GM12892 (cell line): ENCODE measurements at regions not wholly inside any gene's neighbourhood (a gene's known extent, or its start where the extent isn't known, plus 50 kb on each side); places are given as distances from the start of the nearest gene placed in this dataset.
"Not testable (repeated sequence)": the region's sequence is repeated elsewhere in the genome, so short reads cannot be mapped to it uniquely, and the experiment has no call there.

Source experiments
- DNase-seq: peaks from one replicate; pipeline ENCODE4 v3.0.0; 2011; ENCODE audit not compliant: insufficient read length
- FAIRE-seq: peaks from 2 replicates; lab custom pipeline; 2011; peaks lifted over from hg19 to GRCh38; lab: Jason Lieb, UNC
- POLR2A ChIP-seq: IDR thresholded peaks from 2 replicates; pipeline ENCODE4 v1.6.1; 2011; ENCODE audit warnings: low read depth, low read length, control low read depth
- POLR2AphosphoS5 ChIP-seq: IDR thresholded peaks from 2 replicates; pipeline ENCODE4 v1.6.1; 2011; ENCODE audit warnings: low read depth, low read length, control low read depth
- TAF1 ChIP-seq: IDR thresholded peaks from 2 replicates; pipeline ENCODE4 v1.6.1; 2011; ENCODE audit warnings: low read depth, mild to moderate bottlenecking, control low read depth, low read length, borderline replicate concordance

DNA sequence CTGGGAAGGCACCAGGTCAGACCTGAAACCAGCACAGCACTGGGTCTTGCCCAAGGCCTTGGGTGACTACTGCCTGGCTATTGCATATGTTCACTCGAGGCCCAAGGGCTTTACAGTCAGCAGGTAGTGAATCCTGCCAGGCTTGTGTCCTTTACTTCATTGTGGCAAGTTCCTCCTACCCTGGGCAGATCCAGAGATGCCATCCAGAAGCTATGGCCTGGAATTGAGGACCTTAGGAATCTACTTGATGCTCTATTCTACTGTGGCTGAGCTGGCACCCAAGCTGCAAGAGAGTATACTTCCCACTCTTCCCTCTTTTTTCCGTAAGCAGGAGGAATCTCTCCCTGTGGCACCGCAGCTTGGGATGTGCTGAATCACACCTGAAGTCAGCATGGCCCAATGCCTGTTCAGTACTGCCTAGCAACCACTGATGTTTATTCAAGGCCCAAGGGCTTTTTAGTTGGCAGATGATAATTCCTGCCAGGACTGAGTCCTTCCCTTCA, 246.7 kb upstream of the CTBP2 start:
- TF ChIP-seq POLR2A (no peak), TAF1 (no peak), POLR2AphosphoS5 (no peak)
- DNase-seq = no peak
- no peak for FAIRE-seq

DNA sequence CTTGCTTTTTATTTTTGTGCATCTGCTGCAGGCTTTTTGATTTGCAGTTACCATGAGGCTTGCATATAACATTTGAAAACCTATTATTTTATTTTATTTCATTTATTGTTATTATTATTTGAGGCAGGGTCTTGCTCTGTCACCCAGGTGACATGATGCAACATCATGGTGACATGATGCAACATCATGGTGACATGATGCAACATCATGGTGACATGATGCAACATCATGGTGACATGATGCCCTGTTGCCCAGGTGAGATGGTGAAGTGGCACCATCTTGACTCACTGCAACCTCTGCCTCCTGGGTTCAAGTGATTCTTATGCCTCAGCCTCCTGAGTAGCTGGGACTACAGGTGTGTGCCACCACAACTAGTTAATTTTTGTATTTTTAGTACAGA, 244.5 kb upstream of the CTBP2 start:
- DNase-seq, FAIRE-seq: not testable (repeated sequence)

DNA sequence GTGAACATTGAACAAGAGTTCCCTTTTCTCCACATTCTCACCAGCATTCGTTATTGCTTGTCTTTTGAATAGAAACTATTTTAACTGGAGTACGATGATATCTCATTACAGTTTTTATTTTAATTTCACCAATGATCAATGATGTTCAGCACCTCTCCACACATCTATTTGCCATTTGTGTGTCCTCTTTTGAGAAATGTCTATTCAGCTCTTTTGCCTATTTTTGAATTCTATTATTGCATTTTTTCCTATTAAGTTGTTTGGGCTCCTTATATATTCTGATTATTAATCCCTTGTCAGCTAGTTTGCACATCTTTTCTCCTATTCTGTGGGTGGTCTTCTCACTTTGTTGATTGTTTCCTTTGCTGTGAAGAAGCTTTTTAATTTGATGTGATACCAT, 241.1 kb upstream of the CTBP2 start:
- FAIRE-seq = no peak
- DNase-seq = no peak
- no peak for TF ChIP-seq TAF1
- TF ChIP-seq POLR2AphosphoS5 = no peak
- no peak for TF ChIP-seq POLR2A

DNA sequence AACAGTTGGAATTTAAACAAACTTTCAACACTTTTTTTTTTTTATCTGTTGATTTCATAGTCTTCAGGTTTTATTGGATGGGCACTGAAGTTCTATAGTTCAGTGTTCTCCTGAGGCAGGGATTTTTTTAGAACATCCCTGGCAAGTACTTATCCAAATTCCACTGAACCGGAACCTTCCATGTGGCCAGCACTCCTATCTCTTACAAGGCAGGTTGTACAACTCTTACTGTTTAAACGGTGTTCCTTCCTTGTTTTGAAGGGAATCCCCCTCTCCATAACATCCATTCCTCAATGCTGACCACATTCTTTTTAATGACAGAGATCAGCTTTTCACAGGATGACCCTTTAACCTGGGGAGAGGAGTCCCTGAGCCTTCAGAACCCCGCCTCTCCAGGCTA, 238.9 kb upstream of the CTBP2 start:
- FAIRE-seq (no peak), DNase-seq (no peak)
- TF ChIP-seq POLR2A (no peak), POLR2AphosphoS5 (no peak), TAF1 (no peak)

DNA sequence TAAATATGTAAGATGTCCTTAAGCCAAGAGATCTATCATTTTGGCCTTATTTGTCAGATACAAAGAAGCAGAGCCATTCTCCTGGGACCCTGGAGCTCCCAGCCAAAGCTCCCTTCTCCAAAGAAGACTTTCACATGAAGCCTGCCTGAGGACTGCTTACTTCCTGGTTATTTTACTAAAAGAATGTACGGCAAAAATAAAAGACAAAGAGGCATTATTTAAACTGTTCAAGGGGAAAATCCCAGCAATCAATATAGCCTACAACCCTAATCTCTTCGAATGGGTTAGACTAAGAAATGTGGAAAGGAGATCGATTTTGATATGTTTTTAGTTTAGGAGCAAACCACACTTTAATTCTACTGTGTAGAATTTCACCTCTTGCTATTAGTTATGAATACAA, 237.9 kb upstream of the CTBP2 start:
- DNase-seq = no peak
- no peak for FAIRE-seq
- no peak for TF ChIP-seq POLR2A
- no peak for TF ChIP-seq POLR2AphosphoS5
- no peak for TF ChIP-seq TAF1

DNA sequence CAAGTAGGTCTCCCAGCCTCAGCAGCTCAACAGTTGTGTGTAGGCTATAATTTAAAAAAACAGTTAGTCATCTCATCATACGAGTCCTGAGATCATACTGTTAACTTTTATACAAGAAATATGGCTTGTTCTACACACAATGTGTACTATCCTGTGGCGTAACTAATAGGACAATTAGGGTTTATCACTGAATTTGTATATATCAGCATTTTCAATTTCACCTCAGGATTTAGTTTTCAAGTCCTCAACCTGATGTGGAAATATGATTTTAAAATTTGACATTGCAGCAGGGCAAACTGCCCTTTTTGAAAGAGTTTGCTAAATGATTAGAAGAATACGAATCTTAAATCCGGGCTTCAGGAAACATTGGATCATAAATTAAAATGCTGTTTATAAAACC, 237.2 kb upstream of the CTBP2 start:
- no peak for TF ChIP-seq POLR2AphosphoS5
- no peak for TF ChIP-seq TAF1
- no peak for TF ChIP-seq POLR2A
- FAIRE-seq (no peak), DNase-seq (no peak)

DNA sequence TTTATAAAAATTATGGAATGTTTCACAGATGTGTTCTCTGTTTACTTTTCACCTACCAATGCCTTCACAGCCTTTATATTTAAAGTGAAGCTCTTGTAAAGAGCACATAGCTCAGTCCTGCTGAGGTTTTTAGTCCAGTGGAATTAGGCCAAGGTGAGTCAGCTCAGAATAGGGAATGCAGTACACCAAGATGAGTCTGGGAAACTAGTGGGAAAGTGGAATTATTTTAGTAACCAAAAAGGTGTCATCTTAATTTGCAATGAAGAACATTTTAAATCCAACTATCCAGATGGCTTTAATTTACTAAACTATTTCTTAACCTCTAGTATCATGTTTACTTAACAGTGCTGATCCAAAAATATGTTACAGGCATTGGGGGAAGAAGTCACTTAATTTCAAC, 236.3 kb upstream of the CTBP2 start:
- DNase-seq = no peak
- TF ChIP-seq TAF1 (no peak), POLR2A (no peak), POLR2AphosphoS5 (no peak)
- FAIRE-seq = no peak

DNA sequence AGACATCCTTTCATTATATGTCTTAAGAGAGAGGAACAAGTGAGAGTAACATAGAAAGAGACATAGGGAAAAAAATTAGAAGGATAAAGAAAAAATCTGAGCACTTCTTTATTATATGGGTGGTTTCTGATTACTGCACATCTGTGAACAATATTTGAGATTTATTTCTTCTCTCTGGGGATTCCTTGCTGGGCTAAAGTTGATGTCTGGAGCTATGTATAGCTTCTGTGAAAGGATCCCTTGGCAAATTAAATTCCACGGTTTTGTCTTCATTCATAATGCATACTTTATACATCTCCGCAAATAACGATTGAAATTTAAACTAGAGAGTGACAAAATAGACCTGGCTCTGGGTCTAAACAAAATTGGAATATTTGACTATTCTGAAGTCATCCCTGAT, 232.2 kb upstream of the CTBP2 start:
- DNase-seq (no peak), FAIRE-seq (no peak)
- no peak for TF ChIP-seq TAF1
- TF ChIP-seq POLR2AphosphoS5 = no peak
- no peak for TF ChIP-seq POLR2A

DNA sequence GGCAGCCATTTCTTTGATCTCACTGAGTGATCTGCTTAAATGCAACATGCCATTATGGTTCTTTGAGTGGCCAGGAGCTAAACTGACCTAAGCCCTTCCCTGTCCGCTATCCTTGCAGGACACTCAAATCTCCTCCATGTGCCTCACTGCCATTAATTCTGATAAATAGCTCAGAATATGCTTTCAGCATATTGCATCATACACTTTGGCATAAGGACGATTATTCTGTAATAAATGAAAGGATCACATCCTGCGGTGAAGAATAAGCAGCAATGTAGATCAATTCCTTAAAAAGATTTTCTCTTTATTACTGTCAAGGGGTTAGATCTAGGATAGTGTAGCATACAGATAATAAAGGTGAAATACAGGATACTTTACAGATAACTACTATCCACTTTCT, 231.8 kb upstream of the CTBP2 start:
- no peak for FAIRE-seq
- DNase-seq = no peak
- TF ChIP-seq POLR2AphosphoS5 (no peak), POLR2A (no peak), TAF1 (no peak)

DNA sequence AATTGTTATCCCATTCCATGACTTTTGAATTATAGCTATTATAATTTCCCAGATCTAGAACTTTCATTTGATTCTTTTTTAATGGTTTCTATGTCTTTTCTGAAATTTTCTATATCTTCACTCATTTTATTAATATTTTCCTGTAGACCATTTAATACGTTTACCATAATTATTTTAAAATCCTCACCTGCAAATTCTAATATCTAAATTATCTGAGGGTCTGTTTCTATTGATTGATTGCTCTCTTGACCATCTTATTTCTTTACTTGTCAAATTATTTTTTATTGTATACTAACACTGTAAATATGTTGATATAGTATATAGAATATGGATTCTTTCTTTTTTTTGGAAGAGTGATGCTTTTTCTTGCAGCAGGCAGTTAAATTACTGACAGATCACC, 229.3 kb upstream of the CTBP2 start:
- DNase-seq = no peak
- no peak for TF ChIP-seq POLR2A
- TF ChIP-seq POLR2AphosphoS5 = no peak
- no peak for TF ChIP-seq TAF1
- no peak for FAIRE-seq

DNA sequence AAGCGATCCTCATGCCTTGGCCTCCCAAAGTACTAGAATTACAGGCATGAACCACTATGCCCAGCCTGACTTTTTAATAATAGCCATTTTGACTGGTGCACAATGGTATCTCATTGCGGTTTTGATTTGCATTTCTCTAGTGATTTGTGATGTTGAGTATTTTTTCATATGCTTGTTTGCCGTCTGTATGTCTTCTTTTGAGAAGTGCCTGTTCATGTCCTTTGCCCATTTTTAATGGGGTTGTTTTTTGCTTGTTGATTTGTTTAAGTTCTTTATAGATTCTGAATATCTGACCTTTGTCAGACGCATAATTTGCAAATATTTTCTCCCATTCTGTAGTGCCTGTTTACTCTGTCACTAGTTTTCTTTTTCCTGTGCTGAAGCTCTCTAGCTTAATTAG, 219.2 kb upstream of the CTBP2 start:
- FAIRE-seq (no peak), DNase-seq (no peak)
- TF ChIP-seq TAF1 (no peak), POLR2AphosphoS5 (no peak), POLR2A (no peak)

DNA sequence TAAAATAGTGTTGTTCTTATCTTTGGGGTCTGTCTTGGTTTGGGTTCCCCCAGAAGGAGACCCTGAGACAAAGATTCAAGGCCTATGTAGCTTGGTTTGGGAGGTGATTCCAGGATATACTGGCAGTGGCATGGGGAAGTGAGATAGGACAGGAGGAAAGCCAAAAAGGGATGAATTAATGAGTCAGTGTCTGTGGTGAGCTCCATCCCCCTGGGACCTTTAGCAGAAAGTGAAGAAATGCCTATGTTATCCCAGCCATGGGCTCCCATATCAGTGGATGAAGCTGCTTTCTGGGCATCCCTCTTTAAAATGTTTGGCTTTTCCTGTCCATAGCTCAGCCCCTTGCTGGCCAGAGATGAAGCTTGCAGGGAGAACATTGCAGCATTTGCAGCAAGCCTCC, 217.0 kb upstream of the CTBP2 start:
- DNase-seq (no peak), FAIRE-seq (no peak)
- no peak for TF ChIP-seq POLR2A

DNA sequence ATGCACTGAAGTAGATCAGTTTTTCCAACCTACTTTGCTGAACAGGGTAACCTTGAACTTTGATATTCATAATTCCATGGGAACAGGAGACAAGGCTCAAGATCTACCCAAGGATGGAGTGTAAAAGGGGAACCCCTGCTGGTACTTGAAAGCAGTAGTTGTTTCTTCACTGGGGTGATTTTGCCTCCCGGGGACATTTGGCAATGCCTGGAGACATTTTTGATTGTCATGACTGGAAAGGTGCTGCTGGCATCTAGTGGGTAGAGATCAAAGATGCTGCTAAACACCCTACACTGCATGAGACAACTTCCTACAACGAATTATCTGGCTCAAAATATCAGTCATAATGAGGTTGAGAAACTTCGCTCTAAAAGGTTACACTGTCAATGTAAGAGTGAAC, 214.8 kb upstream of the CTBP2 start:
- no peak for TF ChIP-seq TAF1
- TF ChIP-seq POLR2A = no peak
- no peak for TF ChIP-seq POLR2AphosphoS5
- FAIRE-seq (no peak), DNase-seq (no peak)

DNA sequence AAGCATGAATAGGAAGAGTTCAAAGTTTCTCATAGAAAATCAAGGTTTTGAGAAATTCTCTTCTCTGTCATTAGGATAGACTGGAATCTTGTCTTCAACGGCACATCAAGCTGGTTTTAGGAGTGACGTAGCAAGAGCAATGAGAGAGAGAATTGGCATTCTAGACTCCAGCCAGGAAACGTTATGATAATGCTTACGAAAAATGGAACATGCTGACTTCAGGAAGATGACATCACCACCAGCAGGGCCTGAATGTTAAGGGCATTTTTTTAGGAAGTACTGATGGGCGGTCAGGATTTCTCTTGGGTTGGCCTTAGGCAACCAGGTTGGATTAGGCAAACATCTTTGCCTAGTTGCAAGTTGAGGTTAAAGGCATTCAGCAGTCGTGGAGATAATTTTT, 213.2 kb upstream of the CTBP2 start:
- TF ChIP-seq TAF1 (no peak), POLR2AphosphoS5 (no peak), POLR2A (no peak)
- no peak for DNase-seq
- FAIRE-seq = no peak
